ENCODE measurements at regions not wholly inside any gene's neighbourhood (a gene's known extent, or its start where the extent isn't known, plus 50 kb on each side); places are given as distances from the start of the nearest gene placed in this dataset.

GRCh38 chr5:120052916-120053828 lies 410.9 kb upstream of the PRR16 start:
- TF ChIP-seq CTCF (IDR thresholded peaks at IDR 0.05) = no peak
- no peak for TF ChIP-seq POLR2A (IDR thresholded peaks at IDR 0.05)
